IPS-18a (cell line): ENCODE measurements at regions not wholly inside any gene's neighbourhood (a gene's known extent, or its start where the extent isn't known, plus 50 kb on each side); places are given as distances from the start of the nearest gene placed in this dataset.

Source experiments
- H3K27ac ChIP-seq: one replicate; pipeline ENCODE4 v1.5.1; 2013; ENCODE audit warnings: low read length
- H3K27me3 ChIP-seq: one replicate; pipeline ENCODE4 v1.6.1; 2013; ENCODE audit warnings: mild to moderate bottlenecking, low read length; ENCODE audit not compliant: control insufficient read depth, insufficient read depth
- H3K36me3 ChIP-seq: one replicate; pipeline ENCODE4 v1.6.1; 2013; ENCODE audit warnings: low read depth, low read length; ENCODE audit not compliant: control insufficient read depth
- H3K4me1 ChIP-seq: one replicate; pipeline ENCODE4 v1.6.1; 2013; ENCODE audit warnings: low read depth, low read length; ENCODE audit not compliant: control insufficient read depth
- H3K4me3 ChIP-seq: one replicate; pipeline ENCODE4 v1.5.1; 2013; ENCODE audit warnings: low read length
- H3K9ac ChIP-seq: one replicate; pipeline ENCODE4 v1.6.1; 2013; ENCODE audit warnings: mild to moderate bottlenecking, low read length, moderate library complexity
- H3K9me3 ChIP-seq: one replicate; pipeline ENCODE4 v1.6.1; 2013; ENCODE audit warnings: low read depth, low read length; ENCODE audit not compliant: control insufficient read depth

DNA sequence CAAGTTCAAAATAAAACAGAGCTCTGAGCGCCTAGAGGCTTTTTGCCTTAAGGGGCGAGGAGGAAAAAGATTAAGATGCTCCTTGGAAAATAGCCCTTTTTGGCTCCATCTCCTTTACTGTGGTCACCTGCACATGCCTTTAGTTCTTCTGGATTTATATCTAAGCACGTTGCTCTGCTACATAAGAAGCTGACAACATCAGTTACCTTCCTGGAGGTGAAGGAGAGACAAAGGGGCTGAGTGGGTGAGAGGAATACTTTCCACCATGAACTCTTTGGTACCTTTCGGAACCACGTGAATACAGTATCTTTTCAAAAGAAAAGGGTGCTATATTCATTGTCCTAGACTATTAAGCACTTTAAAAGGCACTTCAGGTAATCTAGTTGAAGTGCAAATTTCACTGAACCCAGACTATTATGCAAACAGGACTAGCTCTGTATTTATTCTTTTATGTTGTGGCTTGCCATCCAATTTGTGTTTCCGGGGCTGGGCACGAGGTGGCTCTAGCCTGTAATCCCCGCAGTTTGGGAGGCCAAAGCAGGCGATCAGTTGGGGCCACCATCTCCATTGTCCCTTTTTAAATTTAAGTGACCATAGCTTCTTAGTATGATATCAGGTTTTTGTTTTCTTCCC lies 201.5 kb downstream of the TM9SF2 start:
- peaks cover 45% of the 10 kb centered on the region for H3K4me1 ChIP-seq
- no peak overlapping the region for H3K4me3 ChIP-seq
- peak overlapping the region; percentile 0 for H3K27ac ChIP-seq
- no peaks in the 10 kb centered on the region for H3K9me3 ChIP-seq
- H3K36me3 ChIP-seq: no peaks in the 10 kb centered on the region
- no peaks in the 10 kb centered on the region for H3K27me3 ChIP-seq
- H3K9ac ChIP-seq: peak overlapping the region; percentile 49

DNA sequence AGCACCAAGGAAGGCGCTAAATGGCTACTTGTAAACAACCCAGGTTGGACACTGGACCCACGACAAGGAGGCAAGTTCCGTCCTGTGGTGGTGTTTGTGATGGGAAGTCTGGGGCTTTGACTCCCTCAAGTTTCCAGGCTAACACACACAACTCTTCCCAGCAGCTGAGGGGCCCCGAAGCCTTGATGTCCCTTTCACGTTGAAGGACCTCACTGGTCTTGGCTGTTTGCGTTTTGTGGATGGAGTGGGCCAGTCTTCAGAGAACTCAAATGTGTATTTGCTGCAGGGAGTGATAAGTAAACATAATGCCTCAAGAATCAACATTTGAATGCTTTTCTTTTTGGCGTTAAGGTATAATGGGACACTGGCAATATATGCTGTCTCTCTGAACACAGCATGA lies 199.2 kb downstream of the TM9SF2 start:
- Histone ChIP-seq H3K4me1 (peaks cover 38% of the 10 kb centered on the region), H3K27ac (no peak overlapping the region), H3K9ac (no peak overlapping the region), H3K36me3 (no peaks in the 10 kb centered on the region), H3K4me3 (no peak overlapping the region), H3K27me3 (no peaks in the 10 kb centered on the region), H3K9me3 (no peaks in the 10 kb centered on the region)

DNA sequence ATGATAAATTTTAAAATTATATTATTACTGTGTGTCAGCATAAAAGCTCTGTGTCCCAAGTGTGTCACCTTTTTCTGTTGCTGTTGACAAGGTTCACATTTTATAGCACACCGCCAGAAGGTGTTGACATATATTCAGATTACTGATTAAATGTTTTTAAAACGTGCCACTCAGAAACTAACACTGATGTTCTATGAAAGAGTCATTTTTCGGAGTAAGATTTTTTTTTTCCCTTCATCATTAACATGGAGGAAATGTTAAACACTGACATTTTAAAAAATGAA lies 197.5 kb downstream of the TM9SF2 start:
- Histone ChIP-seq H3K9me3 (no peaks in the 10 kb centered on the region), H3K4me3 (no peak overlapping the region), H3K27ac (no peak overlapping the region)

DNA sequence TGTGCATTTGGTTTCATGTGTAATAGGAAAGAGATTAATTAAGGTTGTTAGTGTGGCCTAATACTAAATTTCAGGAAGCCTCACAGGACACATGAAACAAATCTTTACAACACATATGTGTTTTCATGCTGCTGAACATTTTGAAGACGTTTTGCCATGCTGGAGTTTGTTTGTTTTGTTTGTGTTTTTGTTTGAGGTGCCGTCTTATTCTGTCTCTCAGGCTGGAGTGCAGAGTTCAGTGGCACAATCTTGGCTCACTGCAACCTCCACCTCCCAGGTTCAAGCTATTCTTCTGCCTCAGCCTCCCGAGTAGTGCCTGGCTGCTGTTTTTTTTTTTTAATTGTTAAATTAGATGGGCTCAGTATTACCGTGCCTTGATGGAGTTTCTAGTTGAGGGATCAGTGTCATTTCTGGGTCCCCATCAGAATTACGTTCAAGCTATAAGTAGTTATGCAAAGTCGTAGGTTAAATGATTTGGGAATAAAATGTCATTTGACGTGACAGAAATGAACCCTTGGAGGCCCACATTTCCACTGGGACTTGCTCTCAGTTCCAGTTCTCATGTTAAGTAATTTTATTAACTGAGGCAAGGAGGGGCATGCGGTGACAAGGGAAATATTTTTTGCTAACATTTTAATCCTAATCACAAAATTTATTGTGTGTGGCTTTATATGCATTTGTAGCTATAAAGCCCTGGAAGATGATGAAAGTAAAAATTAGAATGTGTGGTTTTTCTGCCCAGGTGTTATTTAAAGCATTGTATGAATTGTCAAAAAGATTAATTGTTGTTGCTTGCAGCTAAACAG lies 196.9 kb downstream of the TM9SF2 start:
- Histone ChIP-seq H3K9me3 (no peaks in the 10 kb centered on the region), H3K36me3 (no peaks in the 10 kb centered on the region), H3K9ac (no peak overlapping the region), H3K27me3 (no peaks in the 10 kb centered on the region), H3K4me3 (no peak overlapping the region), H3K27ac (no peak overlapping the region), H3K4me1 (peaks cover 32% of the 10 kb centered on the region)

More for the DNA sequence above, 197.5 kb downstream of the TM9SF2 start:
- H3K4me1 ChIP-seq: peaks cover 32% of the 10 kb centered on the region
- H3K36me3 ChIP-seq: no peaks in the 10 kb centered on the region
- H3K9ac ChIP-seq: no peak overlapping the region
- H3K27me3 ChIP-seq: no peaks in the 10 kb centered on the region

DNA sequence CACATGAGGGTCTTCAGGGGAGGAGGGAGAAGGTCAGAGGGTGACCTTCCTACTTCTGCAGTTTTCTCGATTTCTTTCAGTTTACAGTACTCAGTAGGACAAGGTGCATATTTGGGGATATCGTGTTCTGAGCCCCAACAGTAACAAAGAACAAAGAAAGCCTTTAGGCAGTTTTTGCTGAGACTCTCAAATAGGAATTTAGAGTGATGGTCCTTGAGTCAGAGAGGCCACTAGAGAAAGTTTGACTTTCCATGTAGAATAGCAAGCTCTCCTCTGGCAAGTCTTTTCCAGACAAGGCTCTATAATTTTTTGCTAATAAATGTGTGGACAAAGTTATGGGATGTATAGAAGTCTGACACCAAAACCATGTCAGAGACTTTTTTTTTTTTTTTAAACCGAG lies 194.6 kb downstream of the TM9SF2 start:
- Histone ChIP-seq H3K27ac (no peak overlapping the region), H3K9ac (no peak overlapping the region), H3K4me3 (no peak overlapping the region), H3K9me3 (no peaks in the 10 kb centered on the region), H3K36me3 (no peaks in the 10 kb centered on the region), H3K27me3 (no peaks in the 10 kb centered on the region), H3K4me1 (peaks cover 45% of the 10 kb centered on the region)

DNA sequence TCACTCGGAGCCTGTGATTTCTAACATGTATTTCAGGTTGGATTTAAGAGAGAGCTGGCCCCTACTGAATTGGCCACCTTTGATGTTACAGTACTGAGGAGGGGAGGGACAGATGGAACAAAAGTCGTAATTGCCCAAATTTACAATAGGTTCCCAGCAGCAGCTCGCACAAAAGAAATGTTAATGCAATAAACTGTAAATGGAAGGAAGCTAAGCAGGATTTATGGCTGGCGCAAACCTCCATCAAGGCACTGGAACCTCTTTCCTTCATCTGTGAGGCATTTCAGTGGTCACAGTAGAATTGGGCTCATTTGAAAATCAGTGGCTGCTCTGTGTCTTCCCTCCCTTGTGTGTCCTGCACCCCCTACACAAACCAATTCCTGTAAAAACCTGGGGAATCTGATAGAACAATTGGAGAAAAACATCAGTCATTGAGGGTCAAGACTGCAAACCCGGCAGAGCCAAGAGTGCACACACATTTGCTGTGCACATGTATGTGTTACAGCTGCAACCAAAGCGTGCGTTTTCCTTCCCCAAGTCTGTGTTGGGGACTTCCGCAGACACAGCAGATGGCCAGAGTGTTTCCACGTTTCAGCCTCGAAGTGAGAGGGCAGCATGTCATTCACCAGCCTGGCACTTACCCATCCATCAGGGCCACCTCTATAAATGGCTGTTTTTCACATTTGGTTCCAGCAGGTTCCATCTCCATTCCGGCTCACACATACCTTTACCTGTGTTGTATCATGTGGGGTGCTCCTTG lies 192.8 kb downstream of the TM9SF2 start:
- H3K9me3 ChIP-seq: no peaks in the 10 kb centered on the region
- no peak overlapping the region for H3K9ac ChIP-seq
- H3K4me3 ChIP-seq: no peak overlapping the region
- H3K36me3 ChIP-seq: no peaks in the 10 kb centered on the region
- no peaks in the 10 kb centered on the region for H3K27me3 ChIP-seq
- peaks cover 58% of the 10 kb centered on the region for H3K4me1 ChIP-seq
- H3K27ac ChIP-seq: peak overlapping the region; percentile 13

DNA sequence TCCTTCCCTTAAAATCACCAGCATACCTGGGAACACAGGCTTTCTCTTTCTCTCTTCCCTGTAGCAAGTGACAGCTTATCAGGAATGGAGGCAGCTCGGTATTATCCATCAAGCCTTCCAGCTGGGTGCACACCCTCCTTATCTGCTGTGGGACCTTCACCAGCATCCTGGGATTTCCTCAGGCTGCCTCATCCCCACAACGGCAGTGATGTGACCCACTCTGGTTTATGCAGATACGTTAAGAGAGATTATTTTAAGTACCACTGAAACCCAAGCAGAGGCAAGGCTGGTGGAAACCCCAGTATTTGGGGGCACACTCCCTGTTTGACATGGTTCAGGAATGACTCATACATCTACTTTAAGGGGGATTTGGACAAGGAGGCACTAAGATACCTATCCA lies 192.1 kb downstream of the TM9SF2 start:
- H3K4me1 ChIP-seq: peaks cover 65% of the 10 kb centered on the region
- no peak overlapping the region for H3K27ac ChIP-seq

DNA sequence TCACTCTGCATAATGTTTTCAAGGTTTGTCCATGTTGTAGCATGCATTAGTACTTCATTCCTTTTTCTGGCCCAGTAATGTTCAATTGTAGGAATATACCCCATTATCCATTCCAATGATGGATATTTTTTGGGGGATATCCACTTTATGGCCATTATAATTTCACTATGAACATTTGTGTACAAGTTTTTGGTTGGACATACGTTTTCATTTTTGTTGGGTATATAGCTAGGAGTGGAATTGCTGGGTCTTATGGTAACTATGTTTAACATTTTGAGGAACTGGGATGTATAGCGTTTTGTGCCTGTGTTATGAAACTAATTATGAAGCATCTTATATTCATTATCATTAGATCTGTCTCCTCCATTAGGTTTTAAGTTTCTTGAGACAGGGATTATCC lies 191.6 kb downstream of the TM9SF2 start:
- Histone ChIP-seq H3K27ac (no peak overlapping the region), H3K4me1 (peaks cover 64% of the 10 kb centered on the region), H3K9ac (no peak overlapping the region), H3K36me3 (no peaks in the 10 kb centered on the region), H3K27me3 (no peaks in the 10 kb centered on the region), H3K4me3 (no peak overlapping the region), H3K9me3 (no peaks in the 10 kb centered on the region)

More for the DNA sequence above, 192.1 kb downstream of the TM9SF2 start:
- no peaks in the 10 kb centered on the region for H3K27me3 ChIP-seq
- H3K36me3 ChIP-seq: no peaks in the 10 kb centered on the region
- H3K9ac ChIP-seq: no peak overlapping the region
- H3K4me3 ChIP-seq: no peak overlapping the region
- H3K9me3 ChIP-seq: no peaks in the 10 kb centered on the region

DNA sequence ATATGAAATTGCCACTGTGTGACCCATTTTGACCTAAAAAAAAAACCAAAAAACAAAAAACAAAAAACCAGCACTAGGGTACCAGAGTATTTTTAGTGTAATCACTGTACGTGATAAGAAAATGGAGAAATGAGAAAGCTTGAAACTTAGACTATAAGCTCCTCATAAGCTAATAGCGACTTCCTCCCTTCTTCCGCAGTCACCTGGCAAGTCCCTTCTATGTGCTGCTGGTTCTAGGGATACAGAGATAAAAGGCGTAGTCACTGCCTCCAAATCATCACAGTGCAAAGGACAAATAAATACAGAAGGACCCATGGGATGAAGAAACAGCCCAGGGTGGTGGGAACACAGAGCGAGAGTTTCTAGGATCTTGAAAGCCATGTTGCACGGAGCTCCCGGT lies 190.3 kb downstream of the TM9SF2 start:
- H3K4me1 ChIP-seq: peaks cover 76% of the 10 kb centered on the region
- H3K27ac ChIP-seq: no peak overlapping the region
- no peak overlapping the region for H3K9ac ChIP-seq
- H3K9me3 ChIP-seq: no peaks in the 10 kb centered on the region
- no peaks in the 10 kb centered on the region for H3K36me3 ChIP-seq
- H3K27me3 ChIP-seq: no peaks in the 10 kb centered on the region
- H3K4me3 ChIP-seq: no peak overlapping the region

DNA sequence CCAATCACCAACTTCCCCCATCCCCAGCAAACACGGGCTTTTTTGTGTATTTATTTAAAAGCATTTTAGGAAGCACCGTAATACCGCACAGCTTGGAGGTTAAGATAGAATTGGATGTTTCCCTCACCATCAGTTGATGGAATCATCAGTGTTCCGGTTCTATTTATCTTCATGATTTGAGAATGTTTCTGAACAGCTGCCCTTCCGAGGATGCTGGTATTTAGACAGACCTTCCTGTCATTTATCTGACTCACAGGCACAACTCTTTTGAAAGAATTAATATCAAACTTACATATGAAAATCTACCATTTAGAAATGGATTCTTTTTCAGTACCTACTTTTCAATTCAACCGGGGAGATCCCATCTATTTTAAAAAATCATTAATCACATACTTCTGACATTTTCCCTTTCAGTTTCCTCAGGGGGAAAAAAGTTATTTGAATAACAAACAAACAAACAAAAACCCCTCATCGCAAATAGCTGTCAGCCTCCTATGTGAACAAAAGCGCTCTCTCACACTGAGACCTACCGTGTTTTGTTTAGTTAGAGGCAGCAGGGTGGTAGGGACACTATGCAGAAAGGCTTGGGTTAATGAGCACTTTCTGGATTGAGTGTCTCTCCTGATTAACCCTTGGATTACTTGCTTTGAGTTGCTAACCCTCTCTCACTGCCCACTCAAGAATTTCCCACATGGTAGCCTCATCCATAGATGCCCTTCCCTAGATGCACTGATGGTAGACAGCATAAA lies 189.3 kb downstream of the TM9SF2 start:
- Histone ChIP-seq H3K9ac (peak overlapping the region; percentile 73), H3K4me3 (peak overlapping the region; percentile 46), H3K36me3 (no peaks in the 10 kb centered on the region), H3K27ac (peak overlapping the region; percentile 73), H3K9me3 (no peaks in the 10 kb centered on the region), H3K4me1 (peaks cover 84% of the 10 kb centered on the region), H3K27me3 (no peaks in the 10 kb centered on the region)

DNA sequence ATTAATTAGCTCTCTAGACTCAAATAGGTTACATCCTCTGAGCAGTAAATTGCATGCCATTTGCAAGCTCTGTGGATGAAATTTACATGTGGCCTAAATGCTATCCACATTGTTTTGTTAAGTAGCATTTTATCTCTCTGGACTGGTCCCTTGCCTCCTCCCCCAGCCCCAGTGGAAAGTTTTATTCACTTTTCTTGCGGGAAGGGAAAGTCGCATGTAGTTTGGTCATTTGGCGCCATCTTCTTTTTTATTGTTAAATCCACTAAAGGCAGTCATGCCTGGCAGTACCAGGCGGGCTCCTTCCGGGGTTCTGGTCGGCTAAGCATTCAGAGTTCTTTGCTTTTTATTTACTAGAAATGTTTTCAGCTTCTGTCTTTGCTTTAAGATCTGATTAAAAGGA lies 188.7 kb downstream of the TM9SF2 start:
- H3K9me3 ChIP-seq: no peaks in the 10 kb centered on the region
- peaks cover 84% of the 10 kb centered on the region for H3K4me1 ChIP-seq
- no peaks in the 10 kb centered on the region for H3K36me3 ChIP-seq
- peak overlapping the region; percentile 73 for H3K9ac ChIP-seq
- peak overlapping the region; percentile 46 for H3K4me3 ChIP-seq
- peak overlapping the region; percentile 73 for H3K27ac ChIP-seq
- no peaks in the 10 kb centered on the region for H3K27me3 ChIP-seq
